ENCODE measurements at regions not wholly inside any gene's neighbourhood (a gene's known extent, or its start where the extent isn't known, plus 50 kb on each side); places are given as distances from the start of the nearest gene placed in this dataset.

GRCh38 chr3:102714567-102714966 is 279.8 kb downstream of the ZPLD1 start:
- no peak for TF ChIP-seq CTCF (IDR thresholded peaks at IDR 0.05)
- TF ChIP-seq EP300 (IDR thresholded peaks at IDR 0.05) = no peak
- no peak for TF ChIP-seq POLR2A (IDR thresholded peaks at IDR 0.05; ENCODE audit: low read depth)
